Endodermal cell (in vitro differentiated cells): ENCODE measurements at regions not wholly inside any gene's neighbourhood (a gene's known extent, or its start where the extent isn't known, plus 50 kb on each side); places are given as distances from the start of the nearest gene placed in this dataset.

Experiments
- DNase-seq: peaks from one replicate; pipeline ENCODE4 v3.0.0-alpha.2; 2017
- H3K27ac ChIP-seq: 2 replicates; pipeline ENCODE4 v1.5.1; 2013; ENCODE audit warnings: mild to moderate bottlenecking, low read depth, low read length, moderate library complexity
- H3K27me3 ChIP-seq: 2 replicates; pipeline ENCODE4 v1.6.1; 2013; ENCODE audit warnings: mild to moderate bottlenecking, low read length, moderate library complexity; ENCODE audit not compliant: insufficient read depth, control insufficient read depth, poor library complexity, severe bottlenecking
- H3K36me3 ChIP-seq: 2 replicates; pipeline ENCODE4 v1.7.0; 2013; ENCODE audit warnings: mild to moderate bottlenecking, low read length, moderate library complexity; ENCODE audit not compliant: control insufficient read depth, insufficient read depth
- H3K4me1 ChIP-seq: one replicate; pipeline ENCODE4 v1.7.0; 2013; ENCODE audit warnings: low read length; ENCODE audit not compliant: control insufficient read depth, insufficient read depth
- H3K4me3 ChIP-seq: 2 replicates; pipeline ENCODE4 v1.5.1; 2013; ENCODE audit warnings: mild to moderate bottlenecking, low read length, moderate library complexity
- H3K9ac ChIP-seq: 2 replicates; pipeline ENCODE4 v1.6.1; 2013; ENCODE audit warnings: mild to moderate bottlenecking, low read length, moderate library complexity; ENCODE audit not compliant: poor library complexity, severe bottlenecking; ENCODE audit errors: extremely low read depth
- H3K9me3 ChIP-seq: 2 replicates; pipeline ENCODE4 v1.6.1; 2013; ENCODE audit warnings: mild to moderate bottlenecking, low read length, moderate library complexity; ENCODE audit not compliant: control insufficient read depth
- H3K27ac Mint-ChIP-seq: 2 replicates; pipeline ENCODE4 v1.8.0; 2020; ENCODE audit warnings: mixed read lengths
- H3K27me3 Mint-ChIP-seq: 2 replicates; pipeline ENCODE4 v1.8.0; 2021; ENCODE audit warnings: mild to moderate bottlenecking, mixed read lengths; ENCODE audit not compliant: insufficient read depth
- H3K36me3 Mint-ChIP-seq: 2 replicates; pipeline ENCODE4 v1.8.0; 2020; ENCODE audit warnings: low read depth, mixed read lengths
- H3K4me1 Mint-ChIP-seq: 2 replicates; pipeline ENCODE4 v1.8.0; 2020; ENCODE audit warnings: mixed read lengths
- H3K4me3 Mint-ChIP-seq: 2 replicates; pipeline ENCODE4 v1.8.0; 2020; ENCODE audit warnings: mild to moderate bottlenecking, moderate library complexity, mixed read lengths
- H3K9me3 Mint-ChIP-seq: 2 replicates; pipeline ENCODE4 v1.8.0; 2020; ENCODE audit warnings: mild to moderate bottlenecking, mixed read lengths
- CTCF ChIP-seq: fragments of 200-600 bp; sonication (generic); conservative IDR thresholded peaks from 2 replicates; pipeline ENCODE4 v1.5.0; 2021; ENCODE audit warnings: antibody characterized with exemption, mild to moderate bottlenecking
- WGBS, 2 experiments: methylation state at CpG; one replicate each; pipeline versions ENCODE4 v1.1.5 to v1.1.7; 2013; ENCODE audit warnings: missing lambda C conversion rate in 2 of 2, mixed read lengths in 1 of 2; ENCODE audit not compliant: insufficient coverage in 1 of 2, insufficient read length in 1 of 2; 5-methylcytosine and 5-hydroxymethylcytosine counted together

GRCh38 chr10:10293041-10293440 lies 724.6 kb upstream of the CELF2 start:
- Histone ChIP-seq H3K27ac (no peak overlapping the region), H3K36me3 (no peaks in the 10 kb centered on the region), H3K4me3 (no peak overlapping the region), H3K9ac (no peak overlapping the region), H3K4me1 (no peaks in the 10 kb centered on the region), H3K27me3 (no peaks in the 10 kb centered on the region), H3K9me3 (no peaks in the 10 kb centered on the region)
- no peak for DNase-seq
- H3K9me3 Mint-ChIP-seq = peaks cover 13% of the 10 kb centered on the region
- H3K27ac Mint-ChIP-seq = no peak overlapping the region
- no peak overlapping the region for H3K4me3 Mint-ChIP-seq
- no peaks in the 10 kb centered on the region for H3K27me3 Mint-ChIP-seq
- no peak for TF ChIP-seq CTCF
- H3K36me3 Mint-ChIP-seq = no peaks in the 10 kb centered on the region
- H3K4me1 Mint-ChIP-seq = peaks cover 18% of the 10 kb centered on the region
- WGBS, 2 experiments = 33% methylated on average over 1 of the region's 1 CpG; no CpG with 5 or more reads in 1 of the 2 experiments

GRCh38 chr10:10293481-10293951 lies 724.2 kb upstream of the CELF2 start:
- H3K9me3 Mint-ChIP-seq = peaks cover 13% of the 10 kb centered on the region
- H3K4me1 Mint-ChIP-seq = peaks cover 18% of the 10 kb centered on the region
- TF ChIP-seq CTCF = no peak
- Histone ChIP-seq H3K27me3 (no peaks in the 10 kb centered on the region), H3K9me3 (no peaks in the 10 kb centered on the region), H3K4me3 (no peak overlapping the region), H3K36me3 (no peaks in the 10 kb centered on the region), H3K27ac (no peak overlapping the region), H3K9ac (no peak overlapping the region), H3K4me1 (no peaks in the 10 kb centered on the region)
- H3K36me3 Mint-ChIP-seq = no peaks in the 10 kb centered on the region
- H3K27me3 Mint-ChIP-seq = no peaks in the 10 kb centered on the region
- DNase-seq = peak; percentile 68
- 32 to 36% methylated on average over 3 to 7 of the region's 7 CpGs for WGBS, 2 experiments
- H3K4me3 Mint-ChIP-seq = no peak overlapping the region
- H3K27ac Mint-ChIP-seq = no peak overlapping the region

GRCh38 chr10:10294184-10294880 lies 723.3 kb upstream of the CELF2 start:
- H3K27ac Mint-ChIP-seq = no peak overlapping the region
- WGBS, 2 experiments = 82 to 88% methylated on average over 5 to 8 of the region's 9 CpGs
- H3K9me3 Mint-ChIP-seq = peaks cover 13% of the 10 kb centered on the region
- no peaks in the 10 kb centered on the region for H3K9me3 ChIP-seq
- no peak overlapping the region for H3K4me3 ChIP-seq
- no peaks in the 10 kb centered on the region for H3K4me1 ChIP-seq
- no peak for TF ChIP-seq CTCF
- no peaks in the 10 kb centered on the region for H3K27me3 Mint-ChIP-seq
- no peak overlapping the region for H3K4me3 Mint-ChIP-seq
- no peaks in the 10 kb centered on the region for H3K36me3 ChIP-seq
- H3K36me3 Mint-ChIP-seq = no peaks in the 10 kb centered on the region
- peaks cover 17% of the 10 kb centered on the region for H3K4me1 Mint-ChIP-seq
- no peak for DNase-seq
- no peaks in the 10 kb centered on the region for H3K27me3 ChIP-seq
- H3K27ac ChIP-seq = no peak overlapping the region
- no peak overlapping the region for H3K9ac ChIP-seq
